ENCODE measurements at regions not wholly inside any gene's neighbourhood (a gene's known extent, or its start where the extent isn't known, plus 50 kb on each side); places are given as distances from the start of the nearest gene placed in this dataset.

DNA sequence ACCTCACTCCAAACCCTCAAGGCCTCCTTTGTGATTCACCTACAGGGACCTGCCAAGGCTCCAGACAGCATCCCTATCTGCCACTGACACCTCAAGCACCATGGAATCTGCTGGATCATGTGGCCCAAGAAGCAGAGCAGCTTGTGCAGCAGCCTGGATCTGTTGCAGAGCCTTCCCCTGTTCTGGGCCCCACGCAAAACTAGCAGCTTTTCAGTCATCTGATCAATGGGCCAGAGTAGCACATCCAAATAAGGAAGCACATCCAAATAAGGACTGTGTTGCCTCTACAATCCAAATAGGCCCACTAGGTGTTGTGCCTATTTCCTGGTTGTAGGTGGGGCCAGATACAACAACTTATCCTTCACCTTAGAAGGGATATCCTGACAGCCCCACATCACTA lies 97.1 kb upstream of the GNAO1 start:
- H3K4me3 ChIP-seq (ENCODE audit: extremely low read depth, insufficient read depth, low read length, poor library complexity, severe bottlenecking), result no peak overlapping the region
- H3K4me1 ChIP-seq (ENCODE audit: control insufficient read depth, insufficient read depth, low read length, poor library complexity, severe bottlenecking), result no peaks in the 10 kb centered on the region
- H3K9me3 ChIP-seq (ENCODE audit: control insufficient read depth, low read length), result no peaks in the 10 kb centered on the region
- no peaks in the 10 kb centered on the region for H3K36me3 ChIP-seq (ENCODE audit: control insufficient read depth, insufficient read depth, low read length)
- no peak overlapping the region for H3K27ac ChIP-seq (ENCODE audit: low read depth, low read length, severe bottlenecking)
- 75 to 88% methylated on average over 1 of the region's 1 CpG for WGBS, 2 experiments (ENCODE audit: insufficient coverage in 2 of 2)

DNA sequence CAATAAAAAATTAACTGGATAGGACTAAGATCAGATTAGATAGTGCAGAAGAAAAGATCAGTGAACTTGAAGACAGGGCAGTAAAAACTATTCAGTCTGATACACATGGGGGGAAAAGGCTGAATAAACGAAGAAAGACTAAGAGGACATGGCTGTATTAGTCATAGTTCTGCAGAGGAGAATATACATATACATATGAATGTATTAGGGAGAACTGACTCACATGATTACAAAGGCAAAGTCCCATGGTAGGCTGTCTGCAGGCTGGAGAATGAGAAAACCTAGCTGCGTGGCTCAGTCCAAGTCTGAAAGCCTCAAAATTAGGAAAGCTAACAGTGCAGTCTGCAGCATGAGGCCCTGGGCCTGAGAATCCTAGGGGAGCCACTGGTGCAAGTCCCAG lies 98.2 kb upstream of the GNAO1 start:
- Histone ChIP-seq H3K27ac (ENCODE audit: low read depth, low read length, severe bottlenecking) (no peak overlapping the region), H3K4me3 (ENCODE audit: extremely low read depth, insufficient read depth, low read length, poor library complexity, severe bottlenecking) (no peak overlapping the region), H3K9me3 (ENCODE audit: control insufficient read depth, low read length) (no peaks in the 10 kb centered on the region), H3K4me1 (ENCODE audit: control insufficient read depth, insufficient read depth, low read length, poor library complexity, severe bottlenecking) (no peaks in the 10 kb centered on the region), H3K36me3 (ENCODE audit: control insufficient read depth, insufficient read depth, low read length) (no peaks in the 10 kb centered on the region)
- WGBS, 2 experiments (ENCODE audit: insufficient coverage in 2 of 2), result 83 to 89% methylated on average over 1 of the region's 2 CpGs

DNA sequence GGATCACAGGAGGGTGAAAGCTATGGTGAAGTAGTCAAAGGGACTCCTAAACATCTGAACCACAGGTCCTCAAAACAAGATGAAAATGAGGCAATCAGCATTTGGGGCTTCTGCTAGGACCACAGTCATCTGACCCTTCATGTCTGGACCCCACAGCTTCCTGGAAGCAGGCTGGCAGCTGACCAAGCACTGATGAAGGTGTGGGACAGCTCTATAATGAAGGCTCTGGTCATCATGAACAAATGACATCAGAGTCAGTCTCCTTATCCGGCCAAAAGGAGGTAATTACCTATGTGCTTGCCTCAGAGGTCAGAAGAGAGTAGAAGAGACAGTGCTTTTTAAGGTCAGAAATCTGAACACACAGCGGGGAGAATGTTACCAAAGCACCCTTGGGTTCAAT lies 101.2 kb upstream of the GNAO1 start:
- H3K36me3 ChIP-seq (ENCODE audit: control insufficient read depth, insufficient read depth, low read length), result no peaks in the 10 kb centered on the region
- H3K4me3 ChIP-seq (ENCODE audit: extremely low read depth, insufficient read depth, low read length, poor library complexity, severe bottlenecking), result no peak overlapping the region
- H3K27ac ChIP-seq (ENCODE audit: low read depth, low read length, severe bottlenecking), result no peak overlapping the region
- WGBS, 2 experiments (ENCODE audit: insufficient coverage in 2 of 2), result 83 to 88% methylated on average over 2 of the region's 2 CpGs
- no peaks in the 10 kb centered on the region for H3K4me1 ChIP-seq (ENCODE audit: control insufficient read depth, insufficient read depth, low read length, poor library complexity, severe bottlenecking)
- no peaks in the 10 kb centered on the region for H3K9me3 ChIP-seq (ENCODE audit: control insufficient read depth, low read length)

DNA sequence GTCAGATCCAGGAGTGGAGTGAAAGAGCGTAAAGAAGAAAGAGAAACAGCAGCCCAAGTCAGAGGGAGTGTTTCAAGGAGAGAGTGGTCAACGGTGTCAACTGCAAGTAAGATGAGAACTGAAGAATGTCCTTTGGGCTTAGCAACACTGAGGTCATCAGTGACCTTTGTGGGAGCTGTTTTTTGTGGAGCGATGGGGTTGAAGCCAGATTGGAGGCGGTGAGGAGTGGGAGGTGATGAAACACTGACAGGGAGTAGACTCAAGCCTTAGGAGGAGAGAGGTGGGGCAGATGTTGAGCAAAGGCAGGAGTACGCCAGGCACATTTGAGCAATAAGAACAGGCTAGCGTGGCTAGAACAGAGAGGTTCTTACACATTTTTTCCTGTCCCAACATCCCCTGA lies 103.7 kb upstream of the GNAO1 start:
- Histone ChIP-seq H3K4me1 (ENCODE audit: control insufficient read depth, insufficient read depth, low read length, poor library complexity, severe bottlenecking) (no peaks in the 10 kb centered on the region), H3K4me3 (ENCODE audit: extremely low read depth, insufficient read depth, low read length, poor library complexity, severe bottlenecking) (no peak overlapping the region), H3K9me3 (ENCODE audit: control insufficient read depth, low read length) (no peaks in the 10 kb centered on the region), H3K27ac (ENCODE audit: low read depth, low read length, severe bottlenecking) (no peak overlapping the region), H3K36me3 (ENCODE audit: control insufficient read depth, insufficient read depth, low read length) (no peaks in the 10 kb centered on the region)
- 88 to 98% methylated on average over 4 to 6 of the region's 6 CpGs for WGBS, 2 experiments (ENCODE audit: insufficient coverage in 2 of 2)

DNA sequence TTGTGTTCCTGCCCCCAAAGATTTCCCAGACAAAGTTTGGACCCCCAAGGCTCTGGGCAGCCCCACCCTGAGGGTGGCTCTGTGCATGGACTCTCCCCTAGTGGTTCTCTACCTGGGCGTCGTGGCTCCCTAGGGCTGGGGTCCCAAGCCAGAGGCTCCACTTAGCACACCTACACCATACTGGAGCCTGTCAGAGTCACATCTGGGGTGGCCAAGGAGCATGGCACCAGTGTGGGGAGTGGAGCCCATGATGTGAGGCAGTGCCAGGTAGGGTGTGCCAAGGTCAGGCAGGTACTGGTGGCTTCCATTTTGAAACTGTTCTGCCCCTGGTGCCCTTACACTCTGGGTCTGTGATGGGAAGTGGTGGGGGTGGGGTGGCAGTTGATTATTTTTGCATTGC lies 109.9 kb upstream of the GNAO1 start:
- no peak overlapping the region for H3K4me3 ChIP-seq (ENCODE audit: extremely low read depth, insufficient read depth, low read length, poor library complexity, severe bottlenecking)
- WGBS, 2 experiments (ENCODE audit: insufficient coverage in 2 of 2), result no CpG with 5 or more reads among the region's 2 CpGs
- H3K9me3 ChIP-seq (ENCODE audit: control insufficient read depth, low read length), result no peaks in the 10 kb centered on the region
- H3K27ac ChIP-seq (ENCODE audit: low read depth, low read length, severe bottlenecking), result no peak overlapping the region
- H3K36me3 ChIP-seq (ENCODE audit: control insufficient read depth, insufficient read depth, low read length), result no peaks in the 10 kb centered on the region
- no peaks in the 10 kb centered on the region for H3K4me1 ChIP-seq (ENCODE audit: control insufficient read depth, insufficient read depth, low read length, poor library complexity, severe bottlenecking)

DNA sequence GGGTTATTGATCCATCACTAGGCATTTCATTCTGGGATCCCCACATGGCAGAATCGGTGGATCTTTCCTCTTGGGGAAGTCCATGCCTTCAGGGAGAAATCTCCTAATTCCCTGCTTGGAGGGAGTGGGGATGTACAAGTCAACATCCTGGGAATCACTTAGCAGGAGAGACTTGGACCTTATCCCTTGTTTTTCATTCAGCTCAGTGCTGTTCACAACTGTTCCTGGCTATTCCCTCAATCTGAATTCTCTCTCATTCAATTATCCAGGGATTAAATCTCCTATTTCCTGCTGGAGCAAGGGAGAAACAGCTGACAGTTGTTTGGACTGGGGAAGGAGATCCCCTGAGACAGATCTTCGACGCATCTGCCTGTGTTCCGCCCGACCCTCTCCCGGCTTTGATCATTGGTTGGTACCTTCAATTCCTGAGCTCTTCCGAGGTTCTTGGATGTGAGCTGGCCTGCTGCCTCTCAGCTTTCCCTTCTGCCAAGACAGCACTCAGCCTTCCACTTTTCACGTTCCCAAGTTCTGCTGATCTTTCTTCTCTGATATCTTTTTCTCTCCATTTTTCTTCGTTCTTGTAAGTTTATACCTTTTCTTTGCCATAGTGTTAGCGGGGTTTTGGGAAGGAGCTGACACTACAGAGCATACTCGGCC lies 115.4 kb upstream of the GNAO1 start:
- Histone ChIP-seq H3K4me1 (ENCODE audit: control insufficient read depth, insufficient read depth, low read length, poor library complexity, severe bottlenecking) (no peaks in the 10 kb centered on the region), H3K9me3 (ENCODE audit: control insufficient read depth, low read length) (no peaks in the 10 kb centered on the region), H3K36me3 (ENCODE audit: control insufficient read depth, insufficient read depth, low read length) (no peaks in the 10 kb centered on the region), H3K27ac (ENCODE audit: low read depth, low read length, severe bottlenecking) (no peak overlapping the region), H3K4me3 (ENCODE audit: extremely low read depth, insufficient read depth, low read length, poor library complexity, severe bottlenecking) (no peak overlapping the region)
- 82 to 83% methylated on average over 6 to 8 of the region's 11 CpGs for WGBS, 2 experiments (ENCODE audit: insufficient coverage in 2 of 2)

DNA sequence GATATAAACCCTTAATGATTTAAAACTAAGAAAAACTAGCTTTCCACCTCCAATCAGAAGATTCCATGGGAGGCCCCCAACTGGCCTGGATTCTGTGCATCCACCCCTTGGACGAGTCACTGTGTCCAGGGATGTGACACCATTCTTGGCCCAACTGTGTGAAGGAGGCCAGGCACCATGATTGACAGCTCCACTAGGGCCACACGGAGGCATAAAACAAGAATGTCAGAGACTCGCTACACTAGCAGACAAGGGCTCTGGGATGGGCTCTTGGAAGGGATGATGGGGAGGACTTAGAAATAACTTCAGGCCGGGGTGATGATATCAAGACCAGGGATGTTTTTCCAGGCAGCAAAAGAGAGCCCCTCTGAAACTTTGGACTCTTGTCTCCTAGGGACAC lies 117.8 kb upstream of the GNAO1 start:
- Histone ChIP-seq H3K9me3 (ENCODE audit: control insufficient read depth, low read length) (no peaks in the 10 kb centered on the region), H3K27ac (ENCODE audit: low read depth, low read length, severe bottlenecking) (no peak overlapping the region), H3K4me1 (ENCODE audit: control insufficient read depth, insufficient read depth, low read length, poor library complexity, severe bottlenecking) (no peaks in the 10 kb centered on the region), H3K4me3 (ENCODE audit: extremely low read depth, insufficient read depth, low read length, poor library complexity, severe bottlenecking) (no peak overlapping the region), H3K36me3 (ENCODE audit: control insufficient read depth, insufficient read depth, low read length) (no peaks in the 10 kb centered on the region)
- WGBS, 2 experiments (ENCODE audit: insufficient coverage in 2 of 2), result 85 to 91% methylated on average over 4 of the region's 4 CpGs

DNA sequence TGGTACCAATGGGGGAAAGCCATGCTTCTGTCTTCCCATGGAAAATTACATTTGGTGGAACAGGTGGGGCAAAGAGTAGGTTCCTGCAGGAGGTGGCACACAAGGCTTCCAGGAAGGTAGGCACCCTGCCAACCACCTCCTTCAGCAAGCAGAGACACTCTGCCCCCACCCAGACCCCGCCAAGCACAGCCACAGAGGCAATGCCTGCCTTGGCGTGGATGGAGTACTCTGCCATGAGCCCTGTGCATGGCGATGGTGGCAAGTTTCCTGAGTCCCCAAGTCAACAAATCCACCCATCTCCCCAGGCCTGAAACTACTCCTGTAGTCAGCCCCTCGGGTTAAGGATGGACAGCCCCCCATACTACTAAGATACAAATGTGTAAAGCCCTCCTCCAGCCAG lies 119.2 kb upstream of the GNAO1 start:
- Histone ChIP-seq H3K36me3 (ENCODE audit: control insufficient read depth, insufficient read depth, low read length) (no peaks in the 10 kb centered on the region), H3K9me3 (ENCODE audit: control insufficient read depth, low read length) (no peaks in the 10 kb centered on the region), H3K4me1 (ENCODE audit: control insufficient read depth, insufficient read depth, low read length, poor library complexity, severe bottlenecking) (no peaks in the 10 kb centered on the region), H3K4me3 (ENCODE audit: extremely low read depth, insufficient read depth, low read length, poor library complexity, severe bottlenecking) (no peak overlapping the region), H3K27ac (ENCODE audit: low read depth, low read length, severe bottlenecking) (no peak overlapping the region)
- WGBS, 2 experiments (ENCODE audit: insufficient coverage in 2 of 2), result 76 to 94% methylated on average over 2 to 3 of the region's 4 CpGs

DNA sequence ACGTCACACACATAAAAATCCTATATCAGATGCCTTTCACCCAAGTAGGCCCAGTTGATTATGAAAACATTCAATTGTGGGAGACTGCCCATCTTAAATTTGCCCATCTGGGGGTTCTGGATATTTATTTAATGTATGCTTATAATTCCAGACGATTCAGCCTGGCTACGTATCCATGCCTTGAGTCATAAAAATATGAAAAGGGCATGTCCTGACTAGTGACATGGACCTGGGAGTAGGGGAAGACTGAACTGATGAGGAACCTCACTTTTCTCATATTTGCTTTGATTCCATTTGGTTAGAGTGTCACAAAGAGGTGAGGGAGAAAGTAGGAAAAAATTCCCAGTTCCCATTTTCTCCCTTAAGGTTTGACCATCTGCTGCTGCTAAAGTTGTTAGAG lies 122.5 kb upstream of the GNAO1 start:
- WGBS, 2 experiments (ENCODE audit: insufficient coverage in 2 of 2), result 100% methylated on average over 2 of the region's 3 CpGs
- Histone ChIP-seq H3K9me3 (ENCODE audit: control insufficient read depth, low read length) (no peaks in the 10 kb centered on the region), H3K4me3 (ENCODE audit: extremely low read depth, insufficient read depth, low read length, poor library complexity, severe bottlenecking) (no peak overlapping the region), H3K36me3 (ENCODE audit: control insufficient read depth, insufficient read depth, low read length) (no peaks in the 10 kb centered on the region), H3K4me1 (ENCODE audit: control insufficient read depth, insufficient read depth, low read length, poor library complexity, severe bottlenecking) (no peaks in the 10 kb centered on the region), H3K27ac (ENCODE audit: low read depth, low read length, severe bottlenecking) (no peak overlapping the region)

DNA sequence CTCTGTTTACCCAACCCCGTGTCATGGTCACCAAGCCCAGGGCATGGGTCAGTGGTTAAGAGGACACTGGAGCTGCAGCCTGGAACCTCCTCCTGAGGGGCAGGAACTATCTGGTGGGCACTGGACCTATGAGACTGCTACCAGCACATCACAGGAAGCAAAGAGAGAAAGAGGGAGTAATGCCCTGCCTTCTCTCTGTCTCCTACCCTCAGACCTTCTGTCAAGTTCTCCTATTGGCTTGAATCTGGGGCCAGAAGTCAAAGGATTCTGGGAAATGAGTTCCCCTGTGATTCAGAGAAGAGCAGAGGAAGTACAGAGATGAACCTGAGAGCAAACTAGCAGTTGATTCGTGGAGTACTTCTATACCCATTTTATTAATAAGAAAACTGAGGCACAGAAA lies 123.0 kb upstream of the GNAO1 start:
- Histone ChIP-seq H3K36me3 (ENCODE audit: control insufficient read depth, insufficient read depth, low read length) (no peaks in the 10 kb centered on the region), H3K4me1 (ENCODE audit: control insufficient read depth, insufficient read depth, low read length, poor library complexity, severe bottlenecking) (no peaks in the 10 kb centered on the region), H3K4me3 (ENCODE audit: extremely low read depth, insufficient read depth, low read length, poor library complexity, severe bottlenecking) (no peak overlapping the region), H3K9me3 (ENCODE audit: control insufficient read depth, low read length) (no peaks in the 10 kb centered on the region), H3K27ac (ENCODE audit: low read depth, low read length, severe bottlenecking) (no peak overlapping the region)
- no CpG with 5 or more reads among the region's 2 CpGs for WGBS, 2 experiments (ENCODE audit: insufficient coverage in 2 of 2)

DNA sequence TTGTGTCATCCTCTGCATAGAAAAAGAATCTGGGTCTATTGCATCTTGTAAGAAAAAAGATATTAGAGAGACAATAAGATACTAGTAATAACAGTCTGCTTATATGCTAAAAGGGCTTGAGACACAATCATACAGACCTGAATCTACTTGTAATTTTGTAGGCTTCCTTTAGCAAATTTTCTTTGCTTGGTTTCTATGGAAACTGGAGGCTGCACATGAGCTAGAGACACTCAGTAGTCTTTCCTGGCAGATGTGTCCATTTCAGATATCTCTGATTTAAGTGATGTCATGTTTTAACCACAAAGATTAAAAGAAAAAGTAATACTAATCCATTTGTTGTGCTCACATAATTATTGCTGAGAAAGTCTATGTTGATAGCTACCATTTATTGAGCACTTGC lies 123.9 kb upstream of the GNAO1 start:
- no peaks in the 10 kb centered on the region for H3K36me3 ChIP-seq (ENCODE audit: control insufficient read depth, insufficient read depth, low read length)
- H3K9me3 ChIP-seq (ENCODE audit: control insufficient read depth, low read length), result no peaks in the 10 kb centered on the region
- H3K4me3 ChIP-seq (ENCODE audit: extremely low read depth, insufficient read depth, low read length, poor library complexity, severe bottlenecking), result no peak overlapping the region
- H3K4me1 ChIP-seq (ENCODE audit: control insufficient read depth, insufficient read depth, low read length, poor library complexity, severe bottlenecking), result no peaks in the 10 kb centered on the region
- no peak overlapping the region for H3K27ac ChIP-seq (ENCODE audit: low read depth, low read length, severe bottlenecking)

Measured in mesodermal cell (in vitro differentiated cells).